Lower lobe of right lung (tissue), 2 donors: ENCODE measurements at regions not wholly inside any gene's neighbourhood (a gene's known extent, or its start where the extent isn't known, plus 50 kb on each side); places are given as distances from the start of the nearest gene placed in this dataset.

Experiments used
- ATAC-seq, 2 donors: fragments of 200-7000 bp; cut with Tn5 transposase; one replicate each; pipeline ENCODE4 v1.9.1; 2020 to 2022; ENCODE audit warnings: mild to moderate bottlenecking in 2 of 2, moderate library complexity in 2 of 2
- DNase-seq: peaks from one replicate; pipeline ENCODE4 v3.0.0-alpha.2; 2020
- H3K27ac ChIP-seq: fragments of 200-600 bp; one replicate; pipeline ENCODE4 v1.8.0; 2022
- H3K27me3 ChIP-seq: fragments of 200-600 bp; one replicate; pipeline ENCODE4 v1.8.0; 2022; ENCODE audit warnings: low read depth
- H3K36me3 ChIP-seq: fragments of 200-600 bp; one replicate; pipeline ENCODE4 v1.8.0; 2022; ENCODE audit warnings: mild to moderate bottlenecking
- H3K4me1 ChIP-seq: fragments of 200-600 bp; one replicate; pipeline ENCODE4 v1.8.0; 2022
- H3K4me3 ChIP-seq: fragments of 200-600 bp; one replicate; pipeline ENCODE4 v1.8.0; 2022; ENCODE audit warnings: mild to moderate bottlenecking
- H3K9me3 ChIP-seq: fragments of 200-600 bp; one replicate; pipeline ENCODE4 v1.8.0; 2022
- intact Hi-C: fragments of 100-400 bp; cut with DNase I; formaldehyde crosslinking; loops from one replicate; pipeline ENCODE4 v1.11.0; 2022
- TF ChIP-seq, protein P1 (sequence below): fragments of 200-600 bp; IDR thresholded peaks from one replicate; pipeline ENCODE4 v1.8.0; 2022; ENCODE audit warnings: antibody characterized with exemption, mild to moderate bottlenecking
- donor health status: DM: no; HTN: yes; CAD: no; lungs with severe emphysema.

DNA sequence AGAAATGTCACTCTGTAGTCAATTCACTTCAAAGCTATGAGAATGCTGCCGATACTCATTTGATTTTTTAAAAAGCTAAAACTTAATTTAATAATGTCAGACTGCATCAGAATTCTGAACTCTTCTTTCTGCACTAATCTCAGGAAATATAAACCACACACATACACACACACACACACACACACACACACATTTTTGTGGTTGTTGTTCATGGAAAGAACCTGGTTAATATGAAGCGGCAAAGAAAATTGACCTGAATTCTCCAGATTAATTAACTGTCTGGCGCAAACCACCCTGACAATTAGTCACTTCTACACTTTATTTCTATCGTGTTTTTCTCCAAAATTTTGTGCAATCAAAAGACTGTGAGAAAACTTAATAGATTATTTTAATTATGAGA, 740.5 kb downstream of the TLE1 start:
- Histone ChIP-seq H3K4me1 (no peaks in the 10 kb centered on the region), H3K27me3 (peaks cover 3% of the 10 kb centered on the region), H3K4me3 (no peak overlapping the region), H3K9me3 (no peaks in the 10 kb centered on the region), H3K36me3 (no peaks in the 10 kb centered on the region), H3K27ac (no peak overlapping the region)
- ATAC-seq = no peak
- TF ChIP-seq, protein P1, sequence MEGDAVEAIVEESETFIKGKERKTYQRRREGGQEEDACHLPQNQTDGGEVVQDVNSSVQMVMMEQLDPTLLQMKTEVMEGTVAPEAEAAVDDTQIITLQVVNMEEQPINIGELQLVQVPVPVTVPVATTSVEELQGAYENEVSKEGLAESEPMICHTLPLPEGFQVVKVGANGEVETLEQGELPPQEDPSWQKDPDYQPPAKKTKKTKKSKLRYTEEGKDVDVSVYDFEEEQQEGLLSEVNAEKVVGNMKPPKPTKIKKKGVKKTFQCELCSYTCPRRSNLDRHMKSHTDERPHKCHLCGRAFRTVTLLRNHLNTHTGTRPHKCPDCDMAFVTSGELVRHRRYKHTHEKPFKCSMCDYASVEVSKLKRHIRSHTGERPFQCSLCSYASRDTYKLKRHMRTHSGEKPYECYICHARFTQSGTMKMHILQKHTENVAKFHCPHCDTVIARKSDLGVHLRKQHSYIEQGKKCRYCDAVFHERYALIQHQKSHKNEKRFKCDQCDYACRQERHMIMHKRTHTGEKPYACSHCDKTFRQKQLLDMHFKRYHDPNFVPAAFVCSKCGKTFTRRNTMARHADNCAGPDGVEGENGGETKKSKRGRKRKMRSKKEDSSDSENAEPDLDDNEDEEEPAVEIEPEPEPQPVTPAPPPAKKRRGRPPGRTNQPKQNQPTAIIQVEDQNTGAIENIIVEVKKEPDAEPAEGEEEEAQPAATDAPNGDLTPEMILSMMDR = no peak
- intact Hi-C loops = no loop called here
- no peak for DNase-seq

DNA sequence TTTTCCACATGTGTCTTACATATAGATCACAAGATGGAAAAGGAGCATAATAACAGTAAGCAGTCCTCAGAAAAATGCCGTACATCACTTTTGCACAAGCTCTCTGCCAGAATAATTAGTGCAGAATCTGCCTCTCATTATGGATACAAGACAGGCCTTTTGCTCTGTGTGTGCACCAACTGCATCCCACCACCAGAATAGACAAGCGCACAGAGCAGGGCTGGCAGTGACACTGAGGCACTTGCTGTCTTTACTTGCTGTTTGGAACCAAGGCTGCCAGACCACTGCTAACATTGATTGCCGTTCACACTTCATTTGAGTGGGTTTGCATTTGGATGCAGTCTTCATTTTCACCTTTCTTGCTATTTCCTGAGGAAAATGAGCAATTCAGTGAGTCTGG, 741.3 kb downstream of the TLE1 start:
- H3K4me1 ChIP-seq = no peaks in the 10 kb centered on the region
- peaks cover 3% of the 10 kb centered on the region for H3K27me3 ChIP-seq
- no peaks in the 10 kb centered on the region for H3K9me3 ChIP-seq
- ATAC-seq (no peak), DNase-seq (no peak)
- no peak overlapping the region for H3K27ac ChIP-seq
- intact Hi-C loops = no loop called here
- H3K36me3 ChIP-seq = no peaks in the 10 kb centered on the region
- H3K4me3 ChIP-seq = no peak overlapping the region
- TF ChIP-seq, protein P1 = no peak

DNA sequence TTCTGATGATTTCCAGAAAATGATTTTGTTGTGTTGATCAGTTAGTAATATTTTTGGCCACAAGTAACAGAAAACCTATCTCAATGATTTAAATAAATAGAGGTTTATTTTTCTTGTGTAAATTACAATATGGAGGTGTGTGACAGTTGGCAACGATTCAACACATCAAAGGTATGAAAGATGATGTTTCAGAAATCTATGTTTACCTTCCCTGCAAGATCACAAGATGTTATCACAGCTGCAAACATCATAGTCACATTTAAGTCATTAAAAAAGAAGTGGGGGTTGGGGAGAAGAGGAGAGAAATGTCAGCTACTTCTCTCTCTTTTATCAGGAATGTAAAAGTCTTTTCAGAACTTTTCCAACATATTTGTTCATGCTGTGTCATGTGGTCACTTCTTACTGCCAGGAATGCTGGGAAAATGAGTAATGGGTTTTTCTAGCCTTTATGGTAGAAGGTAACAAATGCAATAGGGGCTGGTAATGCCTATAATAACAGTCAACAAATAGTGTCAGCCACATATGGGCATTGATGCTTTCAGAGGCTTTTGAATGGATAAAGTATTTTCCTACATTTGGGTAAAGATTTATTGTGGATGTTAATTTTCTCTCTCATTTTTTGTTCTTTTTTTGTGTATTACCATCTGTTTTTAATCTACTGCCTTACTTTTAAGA, 742.7 kb downstream of the TLE1 start:
- ATAC-seq (no peak), DNase-seq (no peak)
- no peaks in the 10 kb centered on the region for H3K36me3 ChIP-seq
- no peaks in the 10 kb centered on the region for H3K9me3 ChIP-seq
- intact Hi-C loops = no loop called here
- TF ChIP-seq, protein P1 = no peak
- H3K27ac ChIP-seq = no peak overlapping the region
- H3K4me1 ChIP-seq = no peaks in the 10 kb centered on the region
- H3K27me3 ChIP-seq = peaks cover 3% of the 10 kb centered on the region
- H3K4me3 ChIP-seq = no peak overlapping the region

DNA sequence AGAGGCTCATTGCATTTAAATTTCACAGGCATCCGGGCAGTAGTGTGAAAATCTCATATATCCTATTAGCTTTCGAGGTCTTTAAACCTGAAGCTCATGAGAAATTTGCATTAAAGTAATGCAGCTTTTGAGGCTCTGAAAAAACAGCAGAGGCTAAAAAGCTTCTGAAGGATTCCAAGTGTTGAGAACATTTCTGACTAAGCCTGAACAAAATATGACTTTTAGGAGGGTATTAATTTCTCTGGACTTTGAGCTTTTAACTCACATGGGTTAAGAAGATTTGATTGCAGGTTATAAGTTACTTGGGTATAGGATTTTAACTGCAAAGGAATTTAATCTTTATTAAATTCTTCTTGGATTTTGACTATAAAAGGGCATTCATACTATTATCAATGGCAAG, 743.9 kb downstream of the TLE1 start:
- DNase-seq = no peak
- Histone ChIP-seq H3K9me3 (peaks cover 4% of the 10 kb centered on the region), H3K27ac (no peak overlapping the region), H3K4me3 (no peak overlapping the region), H3K27me3 (peaks cover 3% of the 10 kb centered on the region), H3K4me1 (no peaks in the 10 kb centered on the region), H3K36me3 (no peaks in the 10 kb centered on the region)
- TF ChIP-seq, protein P1 = no peak
- intact Hi-C loops = no loop called here
- ATAC-seq = no peak

DNA sequence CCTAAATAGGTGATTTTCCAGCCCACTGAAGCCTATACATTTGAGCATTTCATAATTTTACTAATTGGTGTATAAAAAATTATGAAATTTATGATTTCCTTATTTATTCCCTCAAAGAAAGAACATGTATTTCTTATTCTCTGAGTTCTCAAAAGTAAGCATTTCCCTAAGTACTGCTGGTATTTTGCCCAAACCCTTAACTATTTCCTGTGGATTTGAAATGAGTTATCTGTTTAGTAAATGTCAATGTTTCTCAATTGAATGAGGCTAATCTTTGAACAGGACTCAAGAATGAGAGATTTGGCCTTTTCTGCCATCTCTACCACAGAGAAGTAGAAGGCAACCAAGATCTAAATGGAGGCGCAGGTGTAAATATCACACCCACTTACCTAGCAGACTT, 751.7 kb downstream of the TLE1 start:
- Histone ChIP-seq H3K9me3 (peaks cover 4% of the 10 kb centered on the region), H3K4me3 (no peak overlapping the region), H3K27me3 (no peaks in the 10 kb centered on the region), H3K4me1 (no peaks in the 10 kb centered on the region), H3K36me3 (no peaks in the 10 kb centered on the region), H3K27ac (no peak overlapping the region)
- no peak for DNase-seq
- TF ChIP-seq, protein P1 = no peak
- ATAC-seq = no peak
- intact Hi-C loops = no loop called here
